ENCODE measurements at regions not wholly inside any gene's neighbourhood (a gene's known extent, or its start where the extent isn't known, plus 50 kb on each side); places are given as distances from the start of the nearest gene placed in this dataset.
"Not testable (repeated sequence)": the region's sequence is repeated elsewhere in the genome, so short reads cannot be mapped to it uniquely, and the experiment has no call there.

DNA sequence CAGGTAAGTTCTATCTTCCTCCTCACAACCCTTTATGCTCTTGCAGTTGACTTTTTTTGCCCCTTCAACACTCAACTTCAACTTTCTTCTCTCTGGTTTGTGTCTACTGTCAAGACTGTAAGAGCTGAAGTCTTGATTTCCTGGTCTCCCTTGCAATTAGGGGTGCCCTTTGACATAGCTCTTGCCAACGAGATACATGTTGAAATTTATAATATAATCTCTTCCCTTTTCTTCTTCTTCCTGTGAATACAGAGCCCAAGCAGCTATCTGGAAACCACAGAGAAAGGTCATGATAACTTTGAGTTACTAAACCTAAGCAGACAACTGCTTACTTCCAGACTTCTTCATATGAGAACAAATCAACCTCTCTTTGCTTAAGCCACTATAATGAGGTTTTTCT, 163.5 kb downstream of the MC4R start:
- intact Hi-C loops (cut with micrococcal nuclease), result no loop called here

DNA sequence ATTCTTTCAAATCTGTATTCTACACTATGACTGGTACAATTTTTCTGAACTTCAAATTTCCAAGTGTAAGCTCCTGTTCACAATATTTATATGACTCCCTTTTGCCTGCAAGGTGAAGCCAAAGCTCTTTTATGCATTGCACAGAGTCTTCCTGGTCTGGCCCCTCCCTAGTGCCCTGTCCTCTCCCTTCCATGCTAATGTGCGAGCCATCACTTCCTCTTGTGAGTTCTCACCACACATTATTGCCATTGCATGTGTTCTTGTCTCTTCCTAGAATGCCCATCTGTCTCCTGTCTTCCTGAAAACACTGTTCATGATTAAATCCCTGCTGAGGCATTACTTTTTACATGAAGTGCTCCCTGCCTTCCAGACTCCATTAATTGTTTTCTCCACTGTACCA, 169.9 kb downstream of the MC4R start:
- intact Hi-C loops (cut with micrococcal nuclease), result no loop called here

DNA sequence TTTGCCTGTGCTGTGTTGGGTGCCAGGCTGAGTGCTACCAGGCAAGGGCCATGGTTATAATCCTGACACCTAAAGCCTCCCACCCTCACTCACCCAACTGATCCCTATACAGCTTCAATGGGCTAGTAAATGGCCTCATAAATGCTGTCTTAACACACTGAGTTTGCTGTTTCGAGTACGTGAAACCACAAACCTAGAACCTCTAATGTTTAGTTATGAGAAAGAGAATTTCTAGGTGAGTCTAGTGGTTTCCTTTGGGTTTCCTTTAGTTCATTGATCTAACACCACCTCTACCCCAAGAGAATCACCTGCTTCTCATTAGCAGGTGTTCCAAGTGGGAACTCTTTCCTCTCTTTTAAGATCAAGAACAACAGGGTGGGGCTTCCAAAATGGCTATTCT, 172.0 kb downstream of the MC4R start:
- intact Hi-C loops (cut with micrococcal nuclease), result no loop called here

DNA sequence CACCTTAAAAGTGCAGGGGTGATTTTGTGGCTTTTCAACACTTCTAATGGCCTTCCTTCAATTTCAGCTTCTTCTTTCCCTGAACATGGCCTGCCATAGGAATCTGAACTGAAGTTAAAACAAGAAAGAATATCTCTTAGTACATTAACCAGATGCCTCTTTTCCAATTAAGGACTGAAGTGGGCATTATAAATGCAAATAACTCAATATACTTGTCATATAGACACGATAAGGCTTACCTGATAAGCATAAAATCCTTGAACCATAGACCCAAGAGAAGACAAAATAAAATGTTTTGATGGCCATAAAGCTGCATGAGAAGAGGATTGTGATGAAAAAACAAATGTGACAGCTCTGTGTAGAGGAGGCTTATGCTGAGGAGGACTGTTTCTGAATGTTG, 173.1 kb downstream of the MC4R start:
- intact Hi-C loops (cut with micrococcal nuclease), result no loop called here

DNA sequence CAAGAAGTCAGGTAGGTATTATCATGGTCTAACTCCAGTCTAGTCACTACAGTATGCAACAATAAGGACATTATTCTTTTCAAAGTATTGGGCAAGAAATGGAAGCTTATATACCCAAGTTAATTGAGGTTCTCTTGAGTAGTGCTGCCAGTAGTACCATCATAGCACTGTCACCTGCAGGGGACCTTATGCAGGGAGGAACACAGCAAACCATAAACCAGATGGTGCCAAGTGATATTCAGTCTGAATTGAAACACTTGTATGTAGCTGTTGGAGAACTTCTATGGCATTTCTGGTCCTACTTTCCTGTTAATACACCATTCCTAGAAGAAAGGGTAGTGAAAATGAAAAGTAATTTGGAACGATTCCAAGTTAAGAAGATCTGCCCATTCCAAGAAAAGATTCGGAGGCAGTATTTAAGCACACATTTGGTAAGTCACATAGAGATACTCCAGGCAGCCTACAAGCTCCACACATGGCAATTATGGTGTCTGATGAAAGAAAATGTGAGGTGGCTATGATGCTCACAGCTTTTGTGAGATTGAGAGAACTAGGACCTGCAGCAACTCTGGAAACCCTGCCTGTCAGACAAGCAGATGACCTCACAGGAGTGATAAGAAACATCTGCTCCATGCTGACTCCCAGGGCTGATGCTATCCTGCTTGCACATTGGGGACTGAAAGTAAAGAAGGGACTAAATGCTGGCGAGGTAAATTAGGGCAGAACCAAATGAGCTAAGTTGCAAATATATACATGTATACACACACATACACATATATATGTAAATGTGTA, 174.7 kb downstream of the MC4R start:
- intact Hi-C loops (cut with micrococcal nuclease), result no loop called here

DNA sequence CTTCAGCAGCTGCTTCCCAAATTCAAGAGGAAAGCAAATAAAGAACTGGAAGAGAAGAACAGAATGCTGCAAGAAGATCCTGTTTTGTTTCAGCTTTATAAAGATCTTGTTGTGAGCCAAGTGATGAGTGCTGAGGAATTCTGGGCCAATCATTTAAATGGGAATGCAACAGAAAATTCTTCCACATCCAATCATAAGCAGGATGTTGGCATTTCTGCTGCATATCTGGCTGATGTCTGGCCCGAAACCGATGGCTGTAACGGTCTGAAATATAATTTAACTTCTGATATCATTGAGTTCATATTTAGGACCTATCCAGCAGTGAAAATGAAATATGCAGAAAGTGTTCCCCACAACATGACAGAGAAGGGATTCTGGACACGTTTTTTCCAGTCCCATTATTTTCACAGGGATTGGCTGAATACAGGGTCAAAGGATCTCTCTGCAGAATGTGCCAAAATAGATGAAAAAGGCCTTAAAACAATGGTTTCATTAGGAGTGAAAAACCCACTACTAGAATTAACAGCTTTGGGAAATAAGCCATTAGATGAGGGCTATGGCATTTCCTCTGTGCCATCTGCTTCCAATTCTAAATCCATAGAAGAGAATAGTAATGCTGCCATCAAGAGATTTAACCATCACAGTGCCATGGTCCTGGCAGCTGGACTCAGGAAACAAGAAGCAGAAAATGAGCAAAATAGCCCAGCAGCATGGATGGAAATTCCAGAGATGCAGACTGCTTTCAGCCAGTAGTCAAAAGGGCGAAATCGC, 175.6 kb downstream of the MC4R start:
- intact Hi-C loops (cut with micrococcal nuclease), result no loop called here

DNA sequence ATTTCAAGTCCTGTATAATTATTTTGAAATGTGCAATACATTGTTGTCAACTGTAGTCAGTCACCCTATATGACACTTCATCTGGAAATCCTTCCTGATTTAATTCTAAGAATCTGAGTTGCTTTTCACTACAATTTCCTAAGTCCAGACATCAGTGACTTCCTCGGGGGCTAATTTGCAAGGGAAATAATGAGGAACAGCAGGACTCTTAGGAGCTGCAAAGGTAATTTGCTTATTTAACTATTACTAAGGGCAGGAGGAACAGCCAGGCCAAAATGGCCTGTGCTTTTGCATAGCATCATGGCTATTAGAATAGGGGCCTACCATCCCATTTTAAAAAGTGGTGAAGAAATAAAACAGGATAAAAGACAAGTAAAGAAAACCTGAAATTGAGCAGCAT, 178.8 kb downstream of the MC4R start:
- intact Hi-C loops (cut with micrococcal nuclease), result no loop called here

DNA sequence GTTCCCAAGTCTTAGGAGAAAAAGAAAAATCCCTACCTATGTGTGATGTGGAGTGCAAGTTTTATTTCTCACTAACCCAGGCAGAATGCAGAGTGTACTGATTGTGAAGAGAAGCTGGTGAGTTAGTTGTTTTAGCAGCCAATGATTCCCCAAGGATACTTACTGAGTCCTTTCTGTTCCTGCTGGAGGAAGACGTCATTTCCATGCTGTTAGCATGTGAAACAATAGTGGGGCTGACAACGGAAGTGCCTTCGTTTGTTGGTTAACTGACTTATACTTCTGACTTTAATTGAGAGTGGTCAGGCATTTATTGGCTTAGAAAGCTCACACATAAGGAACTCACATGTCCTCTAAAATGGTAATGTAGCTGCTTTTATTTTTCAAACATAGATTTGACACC, 180.6 kb downstream of the MC4R start:
- intact Hi-C loops (cut with micrococcal nuclease), result no loop called here

DNA sequence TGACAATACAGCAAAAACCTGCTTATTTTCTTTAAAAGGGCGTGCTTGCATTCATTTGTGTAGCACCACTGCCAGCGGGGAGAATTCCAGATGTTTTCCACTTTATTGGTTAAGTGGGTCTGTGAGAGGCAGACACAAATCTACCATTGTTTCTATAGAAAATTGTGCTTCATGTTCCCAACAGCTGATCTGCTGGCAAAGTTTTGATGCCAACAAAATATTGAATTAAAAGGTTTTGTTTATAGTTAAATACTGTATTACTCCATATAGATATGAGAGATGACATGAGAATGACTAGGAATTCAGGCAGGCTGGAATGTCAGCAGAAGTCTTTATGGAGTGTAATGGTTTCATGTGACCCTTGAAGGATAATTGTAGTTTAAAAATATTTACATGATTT, 182.7 kb downstream of the MC4R start:
- intact Hi-C loops (cut with micrococcal nuclease), result no loop called here

DNA sequence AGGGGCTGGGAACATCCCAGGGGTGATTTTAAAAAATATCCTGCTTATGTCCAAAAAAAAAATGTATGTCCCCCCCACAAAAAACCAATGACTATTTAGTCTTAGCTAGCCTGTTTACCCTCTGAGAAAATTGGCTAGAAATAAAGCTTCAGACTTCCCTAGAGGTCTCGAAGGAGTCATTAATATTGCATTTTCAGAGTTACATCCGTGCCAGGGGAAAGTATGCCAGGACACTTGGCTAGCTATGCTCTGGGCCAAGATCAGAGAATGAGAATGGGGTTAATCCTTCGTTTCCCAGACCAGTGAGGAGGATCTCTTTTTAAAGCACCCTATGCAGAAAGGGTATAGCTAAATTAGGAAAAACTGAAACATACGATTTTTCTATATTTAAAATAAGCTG, 183.6 kb downstream of the MC4R start:
- intact Hi-C loops (cut with micrococcal nuclease), result no loop called here

DNA sequence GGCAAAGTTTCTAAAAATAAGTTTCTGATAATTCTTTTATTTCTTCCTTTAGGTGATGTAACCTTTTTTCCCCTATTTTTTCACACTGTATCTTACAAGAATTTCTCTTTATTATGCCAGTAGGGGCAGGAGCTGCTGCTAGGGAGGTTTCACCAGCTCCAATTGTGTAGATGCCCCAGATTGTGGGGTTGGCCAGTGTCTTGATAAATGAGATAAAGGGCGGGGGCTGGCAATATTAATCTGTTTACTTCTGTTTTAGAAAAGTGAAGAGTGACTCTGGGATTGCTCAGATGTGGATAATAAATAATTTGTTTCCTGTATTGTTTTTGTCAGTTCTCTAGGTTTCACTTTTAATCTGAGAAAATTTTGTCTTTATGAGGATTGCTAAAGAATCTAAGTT, 190.4 kb downstream of the MC4R start:
- intact Hi-C loops (cut with micrococcal nuclease), result no loop called here

DNA sequence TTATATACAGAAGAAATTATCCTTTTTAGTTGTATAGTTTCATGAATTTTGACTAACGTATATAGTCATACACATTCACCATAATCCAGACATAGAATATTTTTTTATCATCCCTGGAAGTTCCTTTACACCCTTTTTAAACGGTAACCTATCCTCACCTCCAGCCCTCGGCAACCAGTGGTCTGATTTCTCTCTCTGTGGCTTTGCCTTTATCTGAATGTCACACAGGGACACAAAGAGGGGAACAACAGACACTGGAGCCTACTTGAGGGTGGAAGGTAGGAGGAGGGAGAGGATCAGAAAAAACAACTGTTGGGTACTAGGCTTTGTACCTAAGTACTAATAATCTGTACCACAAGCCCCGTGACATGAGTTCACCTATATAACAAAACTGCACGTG, 191.9 kb downstream of the MC4R start:
- intact Hi-C loops (cut with micrococcal nuclease), result no loop called here

DNA sequence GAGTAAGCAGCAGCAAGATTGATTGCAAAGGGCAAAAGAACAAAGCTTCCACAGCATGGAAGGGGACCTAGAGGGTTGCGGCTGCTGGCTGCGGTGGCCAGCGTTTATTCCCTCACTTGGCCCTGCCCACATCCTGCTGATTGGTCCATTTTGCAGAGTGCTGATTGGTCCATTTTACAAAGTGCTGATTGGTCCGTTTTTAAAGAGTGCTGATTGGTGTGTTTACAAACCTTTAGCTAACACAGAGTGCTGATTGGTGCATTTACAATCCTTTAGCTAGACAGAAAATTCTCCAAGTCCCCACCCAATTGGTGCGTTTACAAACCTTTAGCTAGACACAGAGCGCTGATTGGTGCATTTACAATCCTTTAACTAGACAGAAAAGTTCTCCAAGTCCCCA, 194.4 kb downstream of the MC4R start:
- intact Hi-C loops (cut with micrococcal nuclease), result not testable (repeated sequence)

DNA sequence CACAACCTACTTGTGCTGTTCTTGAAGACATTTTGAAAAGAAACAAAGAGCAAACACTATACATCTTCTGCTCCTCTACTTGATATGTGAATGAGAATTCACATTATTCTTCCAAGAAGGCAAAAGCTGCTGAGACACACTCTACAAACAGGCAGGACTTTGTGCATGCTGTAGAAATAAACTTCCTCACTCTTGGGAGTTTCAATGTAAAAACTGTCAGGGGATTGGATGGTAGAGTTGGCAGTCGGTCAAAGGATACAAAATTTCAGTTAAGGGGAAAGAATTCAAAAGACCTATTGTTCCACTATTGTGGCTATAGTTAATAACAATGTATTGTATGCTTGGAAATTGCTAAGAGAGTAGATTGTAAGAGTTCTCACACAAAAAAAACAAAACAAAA, 196.3 kb downstream of the MC4R start:
- intact Hi-C loops (cut with micrococcal nuclease), result no loop called here

DNA sequence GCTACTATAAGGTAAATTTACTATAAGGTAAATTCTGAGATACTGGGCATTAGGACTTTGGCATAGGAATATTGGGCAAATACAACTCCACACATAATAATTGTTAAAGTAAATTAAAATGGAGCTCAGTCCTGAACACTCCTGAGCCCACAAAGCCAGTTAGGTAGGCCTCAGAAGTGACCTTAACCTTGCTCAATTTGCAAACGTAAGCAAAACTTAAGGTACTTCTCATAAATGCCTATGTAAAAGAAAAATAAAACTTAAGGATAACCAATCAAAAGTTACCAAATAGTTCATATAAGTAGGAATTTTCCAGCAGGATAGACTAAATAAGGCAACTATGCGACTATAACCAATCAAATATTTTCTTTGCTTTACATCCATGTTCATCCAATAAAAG, 197.7 kb downstream of the MC4R start:
- intact Hi-C loops (cut with micrococcal nuclease), result no loop called here

DNA sequence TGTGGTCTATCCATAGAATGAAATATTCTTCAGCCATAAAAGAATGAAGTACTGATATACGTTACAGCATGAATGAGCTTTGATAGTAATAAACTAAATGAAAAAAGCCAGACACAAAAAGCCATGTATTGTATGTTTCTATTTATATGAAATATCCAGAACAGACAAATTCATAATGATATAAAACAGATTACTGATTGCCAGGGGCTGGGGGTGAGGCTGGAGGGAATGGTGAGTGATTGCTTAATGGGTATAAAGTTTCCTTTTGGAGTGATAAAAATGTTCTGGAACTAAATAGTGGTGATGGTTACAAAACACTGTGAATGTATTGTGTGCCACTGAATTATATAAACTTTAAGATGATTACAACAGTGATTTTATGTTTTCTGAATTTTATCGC, 200.5 kb downstream of the MC4R start:
- intact Hi-C loops (cut with micrococcal nuclease), result no loop called here

DNA sequence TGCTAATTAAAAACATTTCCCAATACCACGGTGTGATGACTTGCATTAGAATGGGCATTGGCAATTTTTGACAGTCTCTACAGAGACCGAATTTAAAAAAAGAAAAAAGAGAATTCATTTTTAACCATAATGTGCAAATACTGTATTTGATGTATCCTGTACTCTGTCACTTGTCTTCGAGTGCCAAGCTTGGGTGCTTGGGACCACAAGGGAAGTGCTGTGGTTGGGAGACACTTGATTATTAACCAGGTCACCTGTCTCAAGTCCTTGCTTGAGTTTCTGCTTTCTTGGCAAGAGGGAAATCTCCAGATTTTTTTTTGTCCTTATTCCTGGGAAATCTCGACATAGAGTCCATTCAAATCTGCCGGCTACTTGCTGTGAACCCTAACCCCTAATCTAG, 209.0 kb downstream of the MC4R start:
- intact Hi-C loops (cut with micrococcal nuclease), result no loop called here

DNA sequence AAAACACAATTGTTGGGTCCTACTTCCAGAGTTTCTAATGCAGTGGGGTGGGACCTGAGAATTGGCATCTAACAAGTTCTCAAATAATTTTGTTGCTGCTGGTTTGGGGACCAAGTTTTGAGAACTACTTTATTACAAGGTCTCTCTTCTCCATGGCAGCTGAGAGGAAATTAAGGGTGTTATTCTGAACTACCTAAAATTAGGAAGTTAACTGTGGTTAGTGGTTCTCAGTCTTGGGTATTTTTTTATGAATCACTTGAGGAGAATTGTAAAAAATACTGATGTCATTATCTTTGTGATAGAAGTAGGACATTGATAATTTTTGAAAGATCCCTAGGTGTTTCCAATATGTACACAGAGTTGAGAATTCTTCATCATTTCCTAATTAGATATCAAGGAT, 210.2 kb downstream of the MC4R start:
- intact Hi-C loops (cut with micrococcal nuclease), result no loop called here

DNA sequence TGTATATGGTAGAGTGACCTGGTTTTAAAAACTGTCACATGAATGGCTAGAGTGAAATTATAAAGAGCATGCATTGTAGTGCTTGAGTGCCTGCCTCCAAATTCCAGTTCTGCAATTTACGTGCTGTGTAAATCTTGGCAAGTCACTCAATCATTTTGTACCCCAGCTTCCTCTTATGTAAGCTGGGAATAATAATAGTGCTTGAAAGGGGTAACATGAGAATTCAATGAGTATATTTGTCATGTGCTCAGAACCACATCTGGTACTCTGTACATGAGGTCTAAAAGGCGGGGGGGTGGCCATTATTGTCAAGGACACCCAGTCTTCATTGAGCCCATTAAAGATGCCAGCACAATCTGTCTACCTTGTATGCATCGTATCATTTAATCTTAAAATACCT, 214.8 kb downstream of the MC4R start:
- intact Hi-C loops (cut with micrococcal nuclease), result no loop called here

DNA sequence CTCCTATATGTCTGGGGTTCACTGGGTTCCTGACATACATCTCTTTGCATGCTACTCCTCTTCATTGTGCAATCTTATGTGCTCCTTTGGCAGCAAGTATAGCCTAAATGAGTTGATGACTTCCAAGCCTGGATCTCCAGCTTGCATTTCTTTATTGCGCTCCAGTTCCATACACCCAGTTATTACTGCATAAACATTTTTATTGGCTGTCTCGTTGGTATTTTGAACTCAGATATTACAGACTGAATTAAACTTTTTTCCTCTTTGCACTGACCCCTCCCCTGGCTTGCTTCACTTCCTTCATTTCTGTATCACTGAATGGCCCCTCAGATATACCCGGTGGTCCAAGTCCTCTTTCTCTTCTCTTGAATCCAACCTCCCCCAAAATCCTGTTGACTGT, 219.2 kb downstream of the MC4R start:
- intact Hi-C loops (cut with micrococcal nuclease), result no loop called here

DNA sequence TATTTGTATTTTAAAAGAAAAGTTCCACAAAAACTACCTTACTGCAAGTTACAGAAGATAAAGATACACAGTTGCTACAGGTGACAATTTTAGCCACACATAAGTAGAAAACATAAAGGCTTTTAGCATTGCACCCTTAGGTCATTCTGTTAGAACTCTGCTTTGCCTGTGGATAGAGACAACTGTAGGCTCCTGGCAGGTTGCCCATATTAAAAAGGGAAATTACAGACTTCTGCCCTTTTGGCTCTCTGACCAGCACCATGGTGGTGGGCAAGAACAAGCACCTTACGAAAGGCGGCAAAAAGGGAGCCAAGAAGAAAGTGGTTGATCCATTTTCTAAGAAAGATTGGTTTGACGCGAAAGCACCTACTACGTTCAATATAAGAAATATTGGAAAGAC, 223.3 kb downstream of the MC4R start:
- intact Hi-C loops (cut with micrococcal nuclease), result no loop called here

DNA sequence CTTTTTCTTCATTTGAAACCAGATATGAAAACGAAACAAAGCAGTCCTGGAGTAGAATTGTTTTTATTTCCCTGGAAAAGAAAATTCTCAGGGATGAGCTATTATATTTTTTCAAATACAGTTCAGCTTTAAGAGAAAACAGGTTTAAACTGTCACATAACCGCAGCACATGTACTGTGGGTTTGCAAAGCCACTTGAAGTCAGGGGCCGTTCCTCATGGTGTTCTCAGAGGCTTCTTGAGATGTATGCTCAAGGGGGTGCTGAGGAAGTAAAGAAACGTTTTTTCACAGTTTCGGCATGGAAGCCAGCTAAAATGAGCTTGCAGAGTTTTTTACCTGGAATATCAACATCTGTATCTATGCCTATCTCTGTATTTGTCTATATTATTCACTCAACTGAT, 225.3 kb downstream of the MC4R start:
- intact Hi-C loops (cut with micrococcal nuclease), result no loop called here
